B cell (primary cell): ENCODE measurements at regions not wholly inside any gene's neighbourhood (a gene's known extent, or its start where the extent isn't known, plus 50 kb on each side); places are given as distances from the start of the nearest gene placed in this dataset.

ENCODE experiments used
- CTCF ChIP-seq: fragments of 200-600 bp; IDR thresholded peaks from one replicate; pipeline ENCODE4 v1.8.0; 2022; ENCODE audit warnings: antibody characterized with exemption, mild to moderate bottlenecking
- EZH2 ChIP-seq: IDR thresholded peaks from 2 replicates; pipeline ENCODE4 v1.6.1; 2012; ENCODE audit warnings: borderline replicate concordance, low read depth, mild to moderate bottlenecking, moderate library complexity, low read length; ENCODE audit not compliant: insufficient read depth, poor library complexity, severe bottlenecking

- no peak for TF ChIP-seq CTCF
- TF ChIP-seq EZH2 = no peak
Measured at GRCh38 chr1:65703853-65704252, 88.8 kb upstream of the PDE4B start.
